ENCODE measurements at regions not wholly inside any gene's neighbourhood (a gene's known extent, or its start where the extent isn't known, plus 50 kb on each side); places are given as distances from the start of the nearest gene placed in this dataset.
A peak's percentile ranks its signal among the peaks of the same experiment; 100 is the strongest.
"Not testable (repeated sequence)": the region's sequence is repeated elsewhere in the genome, so short reads cannot be mapped to it uniquely, and the experiment has no call there.

- DNase-seq; intact Hi-C loops (cut with DNase I, micrococcal nuclease); POLR2A ChIA-PET: not testable (repeated sequence)
These were observed 1504.2 kb upstream of the TPTE start for GRCh38 chr21:9017206-9017605.

DNA sequence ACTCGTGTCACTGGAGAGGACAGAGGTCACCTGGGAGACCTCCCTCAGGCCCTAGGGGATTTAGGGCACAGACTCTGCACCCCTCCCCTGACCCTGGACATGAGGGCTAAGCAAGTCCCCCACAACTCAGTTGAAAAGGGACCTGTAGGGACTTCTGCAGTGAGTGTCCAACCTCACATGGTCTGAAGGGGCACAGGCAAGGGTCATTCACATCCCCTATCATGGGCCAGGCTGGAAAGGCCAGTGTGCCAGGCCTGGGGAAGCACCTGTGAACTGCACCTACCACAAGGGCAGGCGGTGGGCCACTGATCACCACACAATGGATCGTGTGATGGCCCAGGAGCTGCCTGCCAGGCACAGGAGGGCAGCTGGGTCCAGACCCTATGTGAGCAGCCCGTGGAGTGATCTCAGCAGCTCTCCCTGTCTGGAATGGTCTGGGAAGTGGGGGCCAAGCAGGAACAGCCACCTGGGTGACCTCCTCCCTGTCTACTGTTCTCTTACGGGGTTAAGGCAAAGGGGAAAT lies 1502.6 kb upstream of the TPTE start:
- peaks cover 0 to 19% of the 10 kb centered on the region in 2 experiments for H3K9me3 ChIP-seq (ENCODE audit: control insufficient read depth in 1 of 2, insufficient read depth in 1 of 2, low read length in 2 of 2)
- DNase-seq; H3K4me1 ChIP-seq (ENCODE audit: insufficient read depth, low read length); H3K4me3 ChIP-seq (ENCODE audit: low read length); CTCF ChIA-PET; H3K4me3 Mint-ChIP-seq; H3K4me1 Mint-ChIP-seq (ENCODE audit: low read depth); POLR2A ChIA-PET; H3K27me3 Mint-ChIP-seq; H3K36me3 ChIP-seq (ENCODE audit: insufficient read depth, low read length); H3K9me3 Mint-ChIP-seq; intact Hi-C loops (cut with DNase I, micrococcal nuclease); H3K36me3 Mint-ChIP-seq (ENCODE audit: low read depth); H3K27ac Mint-ChIP-seq; H3K27ac ChIP-seq (ENCODE audit: low read depth in 1 of 2, low read length in 2 of 2); H3K27me3 ChIP-seq (ENCODE audit: control insufficient read depth in 1 of 2, insufficient read depth in 2 of 2, low read length in 2 of 2); ATAC-seq (ENCODE audit: poor library complexity): not testable (repeated sequence)

More at GRCh38 chr21:9017206-9017605, 1504.2 kb upstream of the TPTE start:
- H3K27ac ChIP-seq (ENCODE audit: low read depth in 1 of 2, low read length in 2 of 2); H3K4me1 ChIP-seq (ENCODE audit: insufficient read depth, low read length); H3K4me3 Mint-ChIP-seq; H3K9me3 Mint-ChIP-seq; H3K36me3 ChIP-seq (ENCODE audit: insufficient read depth, low read length); H3K36me3 Mint-ChIP-seq (ENCODE audit: low read depth); H3K4me1 Mint-ChIP-seq (ENCODE audit: low read depth); CTCF ChIA-PET; H3K27ac Mint-ChIP-seq; H3K4me3 ChIP-seq (ENCODE audit: low read length); H3K27me3 ChIP-seq (ENCODE audit: control insufficient read depth in 1 of 2, insufficient read depth in 2 of 2, low read length in 2 of 2); ATAC-seq (ENCODE audit: poor library complexity): not testable (repeated sequence)
- H3K27me3 Mint-ChIP-seq, result peaks cover 17% of the 10 kb centered on the region
- peaks cover 0 to 19% of the 10 kb centered on the region in 2 experiments for H3K9me3 ChIP-seq (ENCODE audit: control insufficient read depth in 1 of 2, insufficient read depth in 1 of 2, low read length in 2 of 2)

GRCh38 chr21:9024006-9024767 lies 1497.2 kb upstream of the TPTE start:
- H3K9me3 ChIP-seq (ENCODE audit: control insufficient read depth in 1 of 2, insufficient read depth in 1 of 2, low read length in 2 of 2); H3K4me1 Mint-ChIP-seq (ENCODE audit: low read depth); CTCF ChIA-PET; H3K4me3 ChIP-seq (ENCODE audit: low read length); H3K4me3 Mint-ChIP-seq; ATAC-seq (ENCODE audit: poor library complexity); H3K9me3 Mint-ChIP-seq; POLR2A ChIA-PET; DNase-seq; H3K36me3 ChIP-seq (ENCODE audit: insufficient read depth, low read length); H3K27ac Mint-ChIP-seq; intact Hi-C loops (cut with DNase I, micrococcal nuclease); H3K27ac ChIP-seq (ENCODE audit: low read depth in 1 of 2, low read length in 2 of 2); H3K36me3 Mint-ChIP-seq (ENCODE audit: low read depth); H3K27me3 ChIP-seq (ENCODE audit: control insufficient read depth in 1 of 2, insufficient read depth in 2 of 2, low read length in 2 of 2); H3K4me1 ChIP-seq (ENCODE audit: insufficient read depth, low read length); H3K27me3 Mint-ChIP-seq: not testable (repeated sequence)

GRCh38 chr21:9026729-9027416 lies 1494.5 kb upstream of the TPTE start:
- H3K27me3 Mint-ChIP-seq; CTCF ChIA-PET; H3K4me1 Mint-ChIP-seq (ENCODE audit: low read depth); H3K27ac Mint-ChIP-seq; H3K9me3 ChIP-seq (ENCODE audit: control insufficient read depth in 1 of 2, insufficient read depth in 1 of 2, low read length in 2 of 2); POLR2A ChIA-PET; H3K27ac ChIP-seq (ENCODE audit: low read depth in 1 of 2, low read length in 2 of 2); H3K36me3 ChIP-seq (ENCODE audit: insufficient read depth, low read length); intact Hi-C loops (cut with DNase I, micrococcal nuclease); ATAC-seq (ENCODE audit: poor library complexity); H3K4me1 ChIP-seq (ENCODE audit: insufficient read depth, low read length); H3K9me3 Mint-ChIP-seq; H3K27me3 ChIP-seq (ENCODE audit: control insufficient read depth in 1 of 2, insufficient read depth in 2 of 2, low read length in 2 of 2); H3K4me3 ChIP-seq (ENCODE audit: low read length); H3K4me3 Mint-ChIP-seq; H3K36me3 Mint-ChIP-seq (ENCODE audit: low read depth): not testable (repeated sequence)
- DNase-seq, result peak in 1 of 14 experiments; percentile 21

- H3K36me3 Mint-ChIP-seq (ENCODE audit: low read depth); H3K27ac ChIP-seq (ENCODE audit: low read depth in 1 of 2, low read length in 2 of 2); H3K27me3 Mint-ChIP-seq; intact Hi-C loops (cut with DNase I, micrococcal nuclease); H3K4me3 ChIP-seq (ENCODE audit: low read length); H3K4me1 Mint-ChIP-seq (ENCODE audit: low read depth); H3K4me3 Mint-ChIP-seq; H3K4me1 ChIP-seq (ENCODE audit: insufficient read depth, low read length); H3K9me3 Mint-ChIP-seq; H3K27me3 ChIP-seq (ENCODE audit: control insufficient read depth in 1 of 2, insufficient read depth in 2 of 2, low read length in 2 of 2); H3K27ac Mint-ChIP-seq; POLR2A ChIA-PET; H3K9me3 ChIP-seq (ENCODE audit: control insufficient read depth in 1 of 2, insufficient read depth in 1 of 2, low read length in 2 of 2); H3K36me3 ChIP-seq (ENCODE audit: insufficient read depth, low read length); CTCF ChIA-PET; ATAC-seq (ENCODE audit: poor library complexity): not testable (repeated sequence)
- DNase-seq, result peak in 1 of 14 experiments; percentile 35
These were observed 1494.0 kb upstream of the TPTE start for GRCh38 chr21:9027417-9027800.

DNA sequence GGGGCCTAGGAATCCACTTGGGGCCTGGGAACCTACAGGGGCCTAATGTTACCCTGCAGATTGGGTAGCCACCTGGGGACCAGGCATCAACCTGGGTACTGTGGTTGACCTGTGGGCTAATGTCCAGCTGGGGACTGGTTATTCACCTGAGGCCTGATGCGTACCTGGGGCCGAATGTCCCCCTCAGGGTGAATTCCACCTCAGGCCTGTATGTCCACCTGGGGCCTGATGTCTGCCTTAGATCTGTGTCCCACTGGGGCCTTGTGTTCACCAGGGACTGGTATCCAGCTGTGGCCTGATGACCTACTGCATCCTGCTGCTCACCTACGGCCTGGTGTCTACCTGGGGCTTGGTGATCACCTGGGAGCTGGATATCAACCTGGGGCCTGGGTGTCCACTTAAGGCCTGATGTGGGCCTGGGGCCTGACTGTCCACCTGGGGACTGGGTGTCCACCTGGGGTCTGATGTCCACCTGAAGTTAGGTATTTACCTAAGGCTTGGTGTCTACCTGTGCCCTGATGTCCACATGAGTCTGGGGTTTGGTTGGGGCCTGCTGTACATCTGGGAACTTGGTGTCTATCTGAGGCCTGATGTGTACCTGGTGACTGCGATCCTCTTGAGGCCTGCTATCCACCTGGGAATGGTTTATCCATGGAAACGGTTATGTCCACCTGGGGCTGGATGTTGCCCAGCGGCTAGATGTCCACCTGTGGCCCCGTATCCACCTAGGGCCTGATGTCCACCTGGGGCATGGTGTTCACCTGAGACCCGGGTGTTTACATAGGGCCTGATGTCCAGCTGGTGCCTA lies 1492.6 kb upstream of the TPTE start:
- H3K4me3 Mint-ChIP-seq; H3K27ac Mint-ChIP-seq; H3K4me1 ChIP-seq (ENCODE audit: insufficient read depth, low read length); H3K4me1 Mint-ChIP-seq (ENCODE audit: low read depth); CTCF ChIA-PET; H3K27me3 Mint-ChIP-seq; H3K36me3 ChIP-seq (ENCODE audit: insufficient read depth, low read length); H3K4me3 ChIP-seq (ENCODE audit: low read length); intact Hi-C loops (cut with DNase I, micrococcal nuclease); ATAC-seq (ENCODE audit: poor library complexity); H3K27ac ChIP-seq (ENCODE audit: low read depth in 1 of 2, low read length in 2 of 2); H3K9me3 ChIP-seq (ENCODE audit: control insufficient read depth in 1 of 2, insufficient read depth in 1 of 2, low read length in 2 of 2); POLR2A ChIA-PET; H3K36me3 Mint-ChIP-seq (ENCODE audit: low read depth); H3K9me3 Mint-ChIP-seq; H3K27me3 ChIP-seq (ENCODE audit: control insufficient read depth in 1 of 2, insufficient read depth in 2 of 2, low read length in 2 of 2): not testable (repeated sequence)
- peak in 1 of 14 experiments; percentile 33 for DNase-seq
